B cell (primary cell): ENCODE measurements at regions not wholly inside any gene's neighbourhood (a gene's known extent, or its start where the extent isn't known, plus 50 kb on each side); places are given as distances from the start of the nearest gene placed in this dataset.

ENCODE experiments used
- ATAC-seq: fragments of 200-7000 bp; cut with Tn5 transposase; one replicate; pipeline ENCODE4 v1.10.0; 2021; ENCODE audit warnings: low read depth, mild to moderate bottlenecking, moderate number of reproducible peaks, moderate library complexity
- CTCF ChIA-PET: fragments of 350-600 bp; sonication (Branson Sonifier 250); formaldehyde crosslinking; loops from one replicate; lab custom pipeline; 2021; ENCODE audit warnings: antibody characterized with exemption, inconsistent platforms; lab: Charles Lee
- POLR2A ChIA-PET: fragments of 350-600 bp; sonication (Branson Sonifier 250); formaldehyde crosslinking; loops from one replicate; lab custom pipeline; 2021; ENCODE audit warnings: antibody characterized with exemption; lab: Charles Lee
- DNase-seq: peaks from one replicate; pipeline ENCODE4 v3.0.0; 2013
- H2AFZ ChIP-seq: 2 replicates; pipeline ENCODE4 v1.6.1; 2012; ENCODE audit warnings: mild to moderate bottlenecking, low read depth, low read length; ENCODE audit not compliant: insufficient read depth, poor library complexity, severe bottlenecking
- H3K27ac ChIP-seq, 2 donors: 1 replicate in 1 of 2; 2 replicates in 1 of 2; pipeline ENCODE4 v1.5.1; 2012 to 2013; ENCODE audit warnings: low read length in 2 of 2, mild to moderate bottlenecking in 2 of 2, moderate library complexity in 1 of 2
- H3K27me3 ChIP-seq, 4 experiments: fragments of 200-600 bp in 1 of 4; sonication (generic) in 1 of 4; replicated peaks in 1 of 4; 1 replicate in 2 of 4; 2 replicates in 2 of 4; pipeline versions ENCODE4 v1.6.1 to v1.7.0; 2013 to 2016; ENCODE audit warnings: low read length in 3 of 4, mild to moderate bottlenecking in 2 of 4, mixed read lengths in 1 of 4, moderate library complexity in 1 of 4; ENCODE audit not compliant: insufficient read depth in 4 of 4, control insufficient read depth in 3 of 4; ENCODE audit errors: control extremely low read depth in 1 of 4
- H3K36me3 ChIP-seq, 2 experiments: replicated peaks in 1 of 2; 1 replicate in 1 of 2; 2 replicates in 1 of 2; pipeline versions ENCODE4 v1.6.1 to v1.7.1; 2013; ENCODE audit warnings: low read length in 1 of 2; ENCODE audit not compliant: insufficient read depth in 2 of 2, control insufficient read depth in 1 of 2; ENCODE audit errors: control extremely low read depth in 1 of 2, extremely low read depth in 1 of 2
- H3K4me1 ChIP-seq, 2 donors: fragments of 200-600 bp in 1 of 2; sonication (generic) in 1 of 2; 1 replicate in 1 of 2; 2 replicates in 1 of 2; pipeline versions ENCODE4 v1.5.1 to v1.6.1; 2013 to 2017; ENCODE audit warnings: low read length in 2 of 2; ENCODE audit not compliant: control insufficient read depth in 2 of 2, insufficient read depth in 2 of 2
- H3K4me2 ChIP-seq: replicated peaks from 2 replicates; pipeline ENCODE3; 2012; ENCODE audit warnings: mild to moderate bottlenecking, low read depth, low read length; ENCODE audit not compliant: poor library complexity, severe bottlenecking
- H3K4me3 ChIP-seq, 5 experiments: fragments of 200-600 bp in 1 of 5; sonication (generic) in 1 of 5; 1 replicate in 3 of 5; 2 replicates in 2 of 5; pipeline versions ENCODE4 v1.5.1 to v1.7.0; 2011 to 2016; ENCODE audit warnings: low read length in 4 of 5, mild to moderate bottlenecking in 4 of 5, low read depth in 2 of 5, control low read depth in 1 of 5, moderate library complexity in 1 of 5; ENCODE audit not compliant: insufficient read depth in 1 of 5; ENCODE audit errors: control extremely low read depth in 1 of 5, extremely low read depth in 1 of 5
- H3K79me2 ChIP-seq: fragments of 200-600 bp; sonication (generic); one replicate; pipeline ENCODE4 v1.6.0; 2016; ENCODE audit warnings: low read length; ENCODE audit not compliant: control insufficient read depth, insufficient read depth
- H3K9ac ChIP-seq: fragments of 200-600 bp; sonication (generic); 2 replicates; pipeline ENCODE4 v1.6.1; 2017; ENCODE audit warnings: mild to moderate bottlenecking, low read length, moderate library complexity
- H3K9me3 ChIP-seq, 3 donors: one replicate each; pipeline versions ENCODE4 v1.6.1 to v1.7.1; 2013; ENCODE audit warnings: low read length in 2 of 3; ENCODE audit not compliant: control insufficient read depth in 2 of 3, insufficient read depth in 1 of 3; ENCODE audit errors: control extremely low read depth in 1 of 3
- H4K20me1 ChIP-seq: 2 replicates; pipeline ENCODE4 v1.6.0; 2012; ENCODE audit warnings: mild to moderate bottlenecking, low read length; ENCODE audit not compliant: insufficient read depth, control insufficient read depth, poor library complexity, severe bottlenecking
- H3K27ac Mint-ChIP-seq: one replicate; pipeline ENCODE4 v1.8.0; 2021; ENCODE audit warnings: mixed read lengths
- H3K27me3 Mint-ChIP-seq: one replicate; pipeline ENCODE4 v1.8.0; 2021; ENCODE audit warnings: mixed read lengths
- H3K4me1 Mint-ChIP-seq: one replicate; pipeline ENCODE4 v1.8.0; 2021; ENCODE audit warnings: mixed read lengths
- H3K4me3 Mint-ChIP-seq: one replicate; pipeline ENCODE4 v1.8.0; 2021; ENCODE audit warnings: mixed read lengths
- H3K9me3 Mint-ChIP-seq: one replicate; pipeline ENCODE4 v1.8.0; 2022; ENCODE audit warnings: mixed read lengths; ENCODE audit not compliant: insufficient read depth
- EZH2 ChIP-seq: IDR thresholded peaks from 2 replicates; pipeline ENCODE4 v1.6.1; 2012; ENCODE audit warnings: borderline replicate concordance, low read depth, mild to moderate bottlenecking, moderate library complexity, low read length; ENCODE audit not compliant: insufficient read depth, poor library complexity, severe bottlenecking
- WGBS: methylation state at CpG from one replicate; pipeline ENCODE4 v1.1.5; 2013; ENCODE audit warnings: missing lambda C conversion rate; ENCODE audit not compliant: insufficient coverage; 5-methylcytosine and 5-hydroxymethylcytosine counted together
- intact Hi-C: fragments of 100-400 bp; cut with micrococcal nuclease; formaldehyde crosslinking; loops from one replicate; pipeline ENCODE4 v1.10.0; 2022
- TF ChIP-seq, protein P1 (sequence below): fragments of 200-600 bp; IDR thresholded peaks from one replicate; pipeline ENCODE4 v1.8.0; 2022; ENCODE audit warnings: antibody characterized with exemption, mild to moderate bottlenecking

DNA sequence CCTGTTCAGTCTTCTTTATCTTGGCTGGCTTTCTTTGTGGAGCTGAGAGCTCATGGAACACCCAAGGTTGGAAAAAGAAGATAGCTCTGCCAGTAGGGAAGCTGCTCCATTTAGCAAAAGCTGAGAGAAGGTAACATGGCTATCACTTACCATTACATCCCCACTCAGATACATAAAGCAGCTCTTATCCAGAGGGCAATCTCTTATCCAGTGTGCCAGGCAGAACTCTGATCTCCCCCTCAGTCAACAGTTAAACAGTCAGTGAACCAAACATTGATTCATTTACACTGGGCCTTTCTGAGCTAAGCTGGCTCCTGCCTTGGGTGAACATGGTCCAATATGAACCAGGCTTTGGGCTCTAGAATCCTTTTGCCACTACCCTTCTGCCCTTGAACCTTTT lies 624.2 kb downstream of the NTRK3 start:
- Mint-ChIP-seq H3K4me1 (no peaks in the 10 kb centered on the region), H3K4me3 (no peak overlapping the region), H3K9me3 (peaks cover 3% of the 10 kb centered on the region), H3K27ac (no peak overlapping the region), H3K27me3 (no peaks in the 10 kb centered on the region)
- Histone ChIP-seq H3K4me1 (no peaks in the 10 kb centered on the region), H3K27me3 (no peaks in the 10 kb centered on the region), H3K9me3 (no peaks in the 10 kb centered on the region), H4K20me1 (no peaks in the 10 kb centered on the region), H3K36me3 (no peaks in the 10 kb centered on the region), H3K27ac (no peak overlapping the region), H3K4me3 (no peak overlapping the region), H3K4me2 (no peak overlapping the region), H3K79me2 (no peaks in the 10 kb centered on the region), H3K9ac (no peak overlapping the region), H2AFZ (no peak overlapping the region)
- TF ChIP-seq EZH2, result no peak
- TF ChIP-seq, protein P1, sequence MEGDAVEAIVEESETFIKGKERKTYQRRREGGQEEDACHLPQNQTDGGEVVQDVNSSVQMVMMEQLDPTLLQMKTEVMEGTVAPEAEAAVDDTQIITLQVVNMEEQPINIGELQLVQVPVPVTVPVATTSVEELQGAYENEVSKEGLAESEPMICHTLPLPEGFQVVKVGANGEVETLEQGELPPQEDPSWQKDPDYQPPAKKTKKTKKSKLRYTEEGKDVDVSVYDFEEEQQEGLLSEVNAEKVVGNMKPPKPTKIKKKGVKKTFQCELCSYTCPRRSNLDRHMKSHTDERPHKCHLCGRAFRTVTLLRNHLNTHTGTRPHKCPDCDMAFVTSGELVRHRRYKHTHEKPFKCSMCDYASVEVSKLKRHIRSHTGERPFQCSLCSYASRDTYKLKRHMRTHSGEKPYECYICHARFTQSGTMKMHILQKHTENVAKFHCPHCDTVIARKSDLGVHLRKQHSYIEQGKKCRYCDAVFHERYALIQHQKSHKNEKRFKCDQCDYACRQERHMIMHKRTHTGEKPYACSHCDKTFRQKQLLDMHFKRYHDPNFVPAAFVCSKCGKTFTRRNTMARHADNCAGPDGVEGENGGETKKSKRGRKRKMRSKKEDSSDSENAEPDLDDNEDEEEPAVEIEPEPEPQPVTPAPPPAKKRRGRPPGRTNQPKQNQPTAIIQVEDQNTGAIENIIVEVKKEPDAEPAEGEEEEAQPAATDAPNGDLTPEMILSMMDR, result no peak
- ATAC-seq, result no peak
- POLR2A ChIA-PET, result no interaction called here
- DNase-seq, result no peak
- CTCF ChIA-PET, result interaction anchor here (1.0 kb wide), 1 partner anchor 12 kb away, joined by 3 read pairs; no protein-coding TSS in a partner anchor
- intact Hi-C loops, result no loop called here

DNA sequence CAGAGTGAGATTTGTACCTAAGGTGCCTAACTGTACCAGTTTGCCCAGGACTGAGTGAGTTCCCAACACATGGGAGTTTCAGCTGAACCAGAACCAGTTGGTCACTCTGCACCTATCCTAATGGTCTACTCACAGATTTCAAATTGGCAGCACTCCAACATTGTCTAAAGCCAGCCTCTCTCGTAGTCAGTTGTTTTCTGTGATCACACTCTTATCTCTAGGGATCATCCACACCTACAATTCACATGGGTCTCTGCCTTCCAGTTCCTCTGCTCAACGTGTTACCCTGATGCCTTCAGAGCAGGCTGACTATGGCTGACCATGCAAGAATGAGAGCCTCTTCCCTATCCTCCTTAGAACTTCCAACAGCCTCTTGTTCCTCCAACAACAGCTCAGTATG lies 624.8 kb downstream of the NTRK3 start:
- intact Hi-C loops, result no loop called here
- CTCF ChIA-PET, result no interaction called here
- Histone ChIP-seq H3K9me3 (no peaks in the 10 kb centered on the region), H3K27ac (no peak overlapping the region), H3K36me3 (no peaks in the 10 kb centered on the region), H3K9ac (no peak overlapping the region), H3K4me2 (no peak overlapping the region), H3K4me1 (no peaks in the 10 kb centered on the region), H4K20me1 (no peaks in the 10 kb centered on the region), H2AFZ (no peak overlapping the region), H3K27me3 (no peaks in the 10 kb centered on the region), H3K4me3 (no peak overlapping the region), H3K79me2 (no peaks in the 10 kb centered on the region)
- H3K9me3 Mint-ChIP-seq, result peaks cover 3% of the 10 kb centered on the region
- no peak for ATAC-seq
- WGBS, result 63% methylated on average over 2 of the region's 2 CpGs
- no peaks in the 10 kb centered on the region for H3K4me1 Mint-ChIP-seq
- H3K27me3 Mint-ChIP-seq, result no peaks in the 10 kb centered on the region
- H3K27ac Mint-ChIP-seq, result no peak overlapping the region
- H3K4me3 Mint-ChIP-seq, result no peak overlapping the region
- POLR2A ChIA-PET, result no interaction called here
- TF ChIP-seq, protein P1, result no peak
- TF ChIP-seq EZH2, result no peak
- no peak for DNase-seq
